ENCODE measurements at regions not wholly inside any gene's neighbourhood (a gene's known extent, or its start where the extent isn't known, plus 50 kb on each side); places are given as distances from the start of the nearest gene placed in this dataset.
A peak's percentile ranks its signal among the peaks of the same experiment; 100 is the strongest.
"Not testable (repeated sequence)": the region's sequence is repeated elsewhere in the genome, so short reads cannot be mapped to it uniquely, and the experiment has no call there.

GRCh38 chr9:97140566-97140965 is 101.6 kb upstream of the CTSV start:
- CTCF ChIA-PET, result no interaction called here
- H3K4me1 ChIP-seq (ENCODE audit: control insufficient read depth, insufficient read depth, low read length), result no peaks in the 10 kb centered on the region
- no peak overlapping the region for H3K27ac ChIP-seq (ENCODE audit: extremely low read depth, low read depth, low read length)
- H3K36me3 ChIP-seq (ENCODE audit: control insufficient read depth in 2 of 2, insufficient read depth in 1 of 2, low read length in 2 of 2), result no peaks in the 10 kb centered on the region
- H3K4me3 ChIP-seq (ENCODE audit: low read depth, low read length), result no peak overlapping the region
- TF ChIP-seq ZFHX2 (tag by site-specific recombination; conservative IDR thresholded peaks at IDR 0.05) (peak; percentile 63), ZNF239 (tag by site-specific recombination; IDR thresholded peaks at IDR 0.05) (no peak), PATZ1 (tag by site-specific recombination; IDR thresholded peaks at IDR 0.05) (no peak), ZNF621 (tag by site-specific recombination; IDR thresholded peaks at IDR 0.05) (no peak), KLF10 (tag by site-specific recombination; IDR thresholded peaks at IDR 0.05) (no peak), ZSCAN16 (tag by site-specific recombination; IDR thresholded peaks at IDR 0.05) (no peak), EGR2 (tag by site-specific recombination; IDR thresholded peaks at IDR 0.05; ENCODE audit: low read depth) (peak; percentile 91), ZNF701 (tag by site-specific recombination; IDR thresholded peaks at IDR 0.05) (no peak)
- H3K9me3 ChIP-seq (ENCODE audit: control insufficient read depth, insufficient read depth, low read depth, low read length), result no peaks in the 10 kb centered on the region
- POLR2A ChIA-PET, result no interaction called here

- CTCF ChIA-PET, result no interaction called here
- no peaks in the 10 kb centered on the region for H3K4me1 ChIP-seq (ENCODE audit: control insufficient read depth, insufficient read depth, low read length)
- POLR2A ChIA-PET, result no interaction called here
These were observed 97.5 kb upstream of the CTSV start for GRCh38 chr9:97136421-97136820.

GRCh38 chr9:97133966-97134365 is 95.0 kb upstream of the CTSV start:
- H3K9me3 ChIP-seq (ENCODE audit: control insufficient read depth, insufficient read depth, low read depth, low read length); H3K4me1 ChIP-seq (ENCODE audit: control insufficient read depth, insufficient read depth, low read length); H3K27ac ChIP-seq (ENCODE audit: extremely low read depth, low read depth, low read length); POLR2A ChIA-PET; H3K4me3 ChIP-seq (ENCODE audit: low read depth, low read length); H3K36me3 ChIP-seq (ENCODE audit: control insufficient read depth in 2 of 2, insufficient read depth in 1 of 2, low read length in 2 of 2); CTCF ChIA-PET: not testable (repeated sequence)

More at GRCh38 chr9:97136421-97136820, 97.5 kb upstream of the CTSV start:
- no peak for TF ChIP-seq ZSCAN5A (tag by site-specific recombination; IDR thresholded peaks at IDR 0.05)
- no peak for TF ChIP-seq EGR2 (tag by site-specific recombination; IDR thresholded peaks at IDR 0.05; ENCODE audit: low read depth)
- no peak for TF ChIP-seq BCL11B (tag by site-specific recombination; IDR thresholded peaks at IDR 0.05; ENCODE audit: low read depth)
- no peak for TF ChIP-seq ZNF585B (tag by site-specific recombination; IDR thresholded peaks at IDR 0.05)
- no peak for TF ChIP-seq ZNF645 (tag by site-specific recombination; IDR thresholded peaks at IDR 0.05)
- TF ChIP-seq ZNF133 (tag by site-specific recombination; IDR thresholded peaks at IDR 0.05), result no peak
- TF ChIP-seq ZNF202 (tag by site-specific recombination; IDR thresholded peaks at IDR 0.05; ENCODE audit: borderline replicate concordance), result no peak
- no peak for TF ChIP-seq ZNF776 (tag by site-specific recombination; IDR thresholded peaks at IDR 0.05; ENCODE audit: borderline replicate concordance)
- no peak for TF ChIP-seq OSR2 (tag by site-specific recombination; IDR thresholded peaks at IDR 0.05)
- no peak for TF ChIP-seq ZNF221 (tag by site-specific recombination; IDR thresholded peaks at IDR 0.05; ENCODE audit: borderline replicate concordance)
- TF ChIP-seq ZNF664 (tag by site-specific recombination; IDR thresholded peaks at IDR 0.05), result no peak
- no peak for TF ChIP-seq ATF2 (tag by site-specific recombination; IDR thresholded peaks at IDR 0.05; ENCODE audit: low read depth)
- no peak for TF ChIP-seq ZBTB49 (tag by site-specific recombination; IDR thresholded peaks at IDR 0.05; ENCODE audit: low read depth)
- no peak for TF ChIP-seq ZNF530 (tag by site-specific recombination; IDR thresholded peaks at IDR 0.05; ENCODE audit: low read depth)
- TF ChIP-seq ZNF560 (tag by site-specific recombination; IDR thresholded peaks at IDR 0.05; ENCODE audit: borderline replicate concordance), result no peak
- no peak for TF ChIP-seq ZNF184 (tag by site-specific recombination; IDR thresholded peaks at IDR 0.05)
- no peak for TF ChIP-seq BCL11A (tag by site-specific recombination; IDR thresholded peaks at IDR 0.05; ENCODE audit: low read depth)
- no peak for TF ChIP-seq ZNF24 (tag by site-specific recombination; IDR thresholded peaks at IDR 0.05)
- Histone ChIP-seq H3K4me3 (ENCODE audit: low read depth, low read length) (no peak overlapping the region), H3K9me3 (ENCODE audit: control insufficient read depth, insufficient read depth, low read depth, low read length) (no peaks in the 10 kb centered on the region), H3K36me3 (ENCODE audit: control insufficient read depth in 2 of 2, insufficient read depth in 1 of 2, low read length in 2 of 2) (no peaks in the 10 kb centered on the region), H3K27ac (ENCODE audit: extremely low read depth, low read depth, low read length) (no peak overlapping the region)
